Choroid plexus epithelial cell (primary cell): ENCODE measurements at regions not wholly inside any gene's neighbourhood (a gene's known extent, or its start where the extent isn't known, plus 50 kb on each side); places are given as distances from the start of the nearest gene placed in this dataset.

Experiments
- DNase-seq: peaks from one replicate; pipeline ENCODE4 v3.0.0-alpha.2; 2010; ENCODE audit warnings: low read depth
- H3K4me3 ChIP-seq: 2 replicates; pipeline ENCODE4 v1.5.1; 2011; ENCODE audit warnings: low read depth, mild to moderate bottlenecking, control low read depth, low read length, moderate library complexity
- CTCF ChIP-seq: conservative IDR thresholded peaks from 2 replicates; pipeline ENCODE4 v1.5.1; 2011; ENCODE audit warnings: low read depth, mild to moderate bottlenecking, control low read depth, inconsistent platforms, low read length, moderate library complexity

GRCh38 chr20:11676630-11677287, 240.9 kb upstream of the BTBD3 start:
- peak; percentile 95 for TF ChIP-seq CTCF
- peak; percentile 68 for DNase-seq
- no peak overlapping the region for H3K4me3 ChIP-seq

- H3K4me3 ChIP-seq = no peak overlapping the region
- DNase-seq = no peak
- TF ChIP-seq CTCF = no peak
These were observed 240.3 kb upstream of the BTBD3 start for GRCh38 chr20:11677428-11677827.

GRCh38 chr20:11677836-11678235, 239.9 kb upstream of the BTBD3 start:
- no peak for DNase-seq
- no peak for TF ChIP-seq CTCF
- H3K4me3 ChIP-seq = no peak overlapping the region

GRCh38 chr20:11682285-11682684, 235.4 kb upstream of the BTBD3 start:
- no peak overlapping the region for H3K4me3 ChIP-seq
- no peak for TF ChIP-seq CTCF
- no peak for DNase-seq

- DNase-seq = no peak
- H3K4me3 ChIP-seq = no peak overlapping the region
- no peak for TF ChIP-seq CTCF
These were observed 231.5 kb upstream of the BTBD3 start for GRCh38 chr20:11686195-11686594.

- DNase-seq = peak; percentile 17
- no peak for TF ChIP-seq CTCF
- H3K4me3 ChIP-seq = peak overlapping the region; percentile 45
These were observed 230.7 kb upstream of the BTBD3 start for GRCh38 chr20:11686820-11687543.
